HEK293 (cell line): ENCODE measurements at regions not wholly inside any gene's neighbourhood (a gene's known extent, or its start where the extent isn't known, plus 50 kb on each side); places are given as distances from the start of the nearest gene placed in this dataset.
A peak's percentile ranks its signal among the peaks of the same experiment; 100 is the strongest.

Source experiments
- CTCF ChIP-seq: fragments of 450-650 bp; formaldehyde crosslinking; IDR thresholded peaks from 2 replicates; pipeline ENCODE4 v1.5.1; 2016; ENCODE audit warnings: missing biosample characterization, missing genetic modification characterization
- HOXA7 ChIP-seq: sonication (generic); formaldehyde crosslinking; IDR thresholded peaks from 2 replicates; pipeline ENCODE4 v1.8.1; 2022; ENCODE audit warnings: missing genetic modification reagents, borderline replicate concordance
- IKZF3 ChIP-seq: fragments of 450-650 bp; IDR thresholded peaks from 2 replicates; pipeline ENCODE4 v1.5.0; 2018; ENCODE audit warnings: missing biosample characterization, mild to moderate bottlenecking, missing genetic modification characterization, moderate library complexity
- KLF10 ChIP-seq: fragments of 450-650 bp; IDR thresholded peaks from 2 replicates; pipeline ENCODE4 v1.5.1; 2018; ENCODE audit warnings: missing biosample characterization, mild to moderate bottlenecking, missing genetic modification characterization
- KLF16 ChIP-seq: fragments of 450-650 bp; formaldehyde crosslinking; IDR thresholded peaks from 2 replicates; pipeline ENCODE4 v1.5.1; 2017; ENCODE audit warnings: missing biosample characterization, missing genetic modification characterization
- SALL2 ChIP-seq: fragments of 450-650 bp; formaldehyde crosslinking; IDR thresholded peaks from 2 replicates; pipeline ENCODE4 v1.5.0; 2017; ENCODE audit warnings: missing biosample characterization, mild to moderate bottlenecking, missing genetic modification characterization, borderline replicate concordance
- YY2 ChIP-seq: fragments of 450-650 bp; formaldehyde crosslinking; IDR thresholded peaks from 2 replicates; pipeline ENCODE4 v1.5.1; 2016; ENCODE audit warnings: missing biosample characterization, missing genetic modification characterization
- ZBTB7A ChIP-seq: fragments of 450-650 bp; formaldehyde crosslinking; IDR thresholded peaks from 2 replicates; pipeline ENCODE4 v1.5.1; 2016; ENCODE audit warnings: low read depth, missing biosample characterization, missing genetic modification characterization
- ZFP41 ChIP-seq: fragments of 450-650 bp; formaldehyde crosslinking; IDR thresholded peaks from 2 replicates; pipeline ENCODE4 v1.5.1; 2016; ENCODE audit warnings: missing biosample characterization, missing genetic modification characterization, borderline replicate concordance
- ZNF146 ChIP-seq: fragments of 450-650 bp; formaldehyde crosslinking; IDR thresholded peaks from 2 replicates; pipeline ENCODE4 v1.5.1; 2016; ENCODE audit warnings: missing biosample characterization, missing genetic modification characterization
- ZNF19 ChIP-seq: fragments of 450-650 bp; formaldehyde crosslinking; IDR thresholded peaks from 2 replicates; pipeline ENCODE4; 2016; ENCODE audit warnings: missing biosample characterization, missing genetic modification characterization, low read depth
- ZNF211 ChIP-seq: fragments of 450-650 bp; formaldehyde crosslinking; IDR thresholded peaks from 2 replicates; pipeline ENCODE4 v1.5.1; 2016; ENCODE audit warnings: low read depth, missing biosample characterization, missing genetic modification characterization
- ZNF23 ChIP-seq: fragments of 450-650 bp; formaldehyde crosslinking; IDR thresholded peaks from 2 replicates; pipeline ENCODE4 v1.5.1; 2016; ENCODE audit warnings: missing biosample characterization, missing genetic modification characterization, borderline replicate concordance
- ZNF302 ChIP-seq: fragments of 450-650 bp; formaldehyde crosslinking; IDR thresholded peaks from 2 replicates; pipeline ENCODE4 v1.5.1; 2016; ENCODE audit warnings: missing biosample characterization, missing genetic modification characterization, low read depth
- ZNF404 ChIP-seq: fragments of 450-650 bp; formaldehyde crosslinking; IDR thresholded peaks from 2 replicates; pipeline ENCODE4 v1.5.1; 2017; ENCODE audit warnings: missing biosample characterization, missing genetic modification characterization
- ZNF416 ChIP-seq: fragments of 450-650 bp; formaldehyde crosslinking; IDR thresholded peaks from 2 replicates; pipeline ENCODE4 v1.5.1; 2016; ENCODE audit warnings: missing biosample characterization, missing genetic modification characterization
- ZNF423 ChIP-seq: fragments of 450-650 bp; formaldehyde crosslinking; IDR thresholded peaks from 2 replicates; pipeline ENCODE4 v1.5.1; 2016; ENCODE audit warnings: missing biosample characterization, missing genetic modification characterization
- ZNF514 ChIP-seq: fragments of 450-650 bp; formaldehyde crosslinking; IDR thresholded peaks from 2 replicates; pipeline ENCODE4 v1.5.1; 2016; ENCODE audit warnings: missing biosample characterization, missing genetic modification characterization
- ZNF585B ChIP-seq: fragments of 450-650 bp; formaldehyde crosslinking; IDR thresholded peaks from 2 replicates; pipeline ENCODE4 v1.5.1; 2016; ENCODE audit warnings: missing biosample characterization, missing genetic modification characterization
- ZNF600 ChIP-seq: fragments of 450-650 bp; formaldehyde crosslinking; IDR thresholded peaks from 2 replicates; pipeline ENCODE4 v1.5.1; 2016; ENCODE audit warnings: missing biosample characterization, missing genetic modification characterization
- ZNF660 ChIP-seq: fragments of 450-650 bp; IDR thresholded peaks from 2 replicates; pipeline ENCODE4 v1.5.1; 2018; ENCODE audit warnings: missing biosample characterization, mild to moderate bottlenecking, missing genetic modification characterization
- ZNF670 ChIP-seq: fragments of 450-650 bp; formaldehyde crosslinking; IDR thresholded peaks from 2 replicates; pipeline ENCODE4 v1.5.1; 2016; ENCODE audit warnings: missing biosample characterization, missing genetic modification characterization, low read depth
- ZNF677 ChIP-seq: fragments of 450-650 bp; IDR thresholded peaks from 2 replicates; pipeline ENCODE4 v1.5.0; 2018; ENCODE audit warnings: missing biosample characterization, mild to moderate bottlenecking, missing genetic modification characterization, moderate library complexity
- ZNF692 ChIP-seq: fragments of 450-650 bp; formaldehyde crosslinking; IDR thresholded peaks from 2 replicates; pipeline ENCODE4 v1.5.1; 2016; ENCODE audit warnings: missing biosample characterization, missing genetic modification characterization
- ZNF704 ChIP-seq: fragments of 450-650 bp; formaldehyde crosslinking; IDR thresholded peaks from 2 replicates; pipeline ENCODE4 v1.5.1; 2016; ENCODE audit warnings: missing biosample characterization, missing genetic modification characterization
- ZNF791 ChIP-seq: fragments of 450-650 bp; formaldehyde crosslinking; IDR thresholded peaks from 2 replicates; pipeline ENCODE4 v1.5.1; 2016; ENCODE audit warnings: missing biosample characterization, missing genetic modification characterization
- TF ChIP-seq, protein P1 (sequence below): fragments of 450-650 bp; formaldehyde crosslinking; IDR thresholded peaks from 2 replicates; pipeline ENCODE4 v1.5.1; 2016; ENCODE audit warnings: missing biosample characterization, missing genetic modification characterization
- TF ChIP-seq, protein P2 (sequence below): fragments of 450-650 bp; formaldehyde crosslinking; IDR thresholded peaks from 2 replicates; pipeline ENCODE4 v1.5.1; 2016; ENCODE audit warnings: missing biosample characterization, missing genetic modification characterization, low read depth
- TF ChIP-seq, protein P3 (sequence below): fragments of 450-650 bp; formaldehyde crosslinking; IDR thresholded peaks from 2 replicates; pipeline ENCODE4 v1.5.1; 2016; ENCODE audit warnings: missing biosample characterization, missing genetic modification characterization

- peak; percentile 87 for TF ChIP-seq KLF16
- peak; percentile 94 for TF ChIP-seq KLF10 (tag by site-specific recombination)
- TF ChIP-seq ZNF423 (tag by site-specific recombination) = no peak
- TF ChIP-seq ZNF600 (tag by site-specific recombination) = no peak
- TF ChIP-seq SALL2 (tag by site-specific recombination) = no peak
- TF ChIP-seq ZNF23 (tag by site-specific recombination) = no peak
- TF ChIP-seq, protein P1, sequence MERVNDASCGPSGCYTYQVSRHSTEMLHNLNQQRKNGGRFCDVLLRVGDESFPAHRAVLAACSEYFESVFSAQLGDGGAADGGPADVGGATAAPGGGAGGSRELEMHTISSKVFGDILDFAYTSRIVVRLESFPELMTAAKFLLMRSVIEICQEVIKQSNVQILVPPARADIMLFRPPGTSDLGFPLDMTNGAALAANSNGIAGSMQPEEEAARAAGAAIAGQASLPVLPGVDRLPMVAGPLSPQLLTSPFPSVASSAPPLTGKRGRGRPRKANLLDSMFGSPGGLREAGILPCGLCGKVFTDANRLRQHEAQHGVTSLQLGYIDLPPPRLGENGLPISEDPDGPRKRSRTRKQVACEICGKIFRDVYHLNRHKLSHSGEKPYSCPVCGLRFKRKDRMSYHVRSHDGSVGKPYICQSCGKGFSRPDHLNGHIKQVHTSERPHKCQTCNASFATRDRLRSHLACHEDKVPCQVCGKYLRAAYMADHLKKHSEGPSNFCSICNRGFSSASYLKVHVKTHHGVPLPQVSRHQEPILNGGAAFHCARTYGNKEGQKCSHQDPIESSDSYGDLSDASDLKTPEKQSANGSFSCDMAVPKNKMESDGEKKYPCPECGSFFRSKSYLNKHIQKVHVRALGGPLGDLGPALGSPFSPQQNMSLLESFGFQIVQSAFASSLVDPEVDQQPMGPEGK (tag by site-specific recombination) = peak; percentile 97
- peak; percentile 97 for TF ChIP-seq ZNF660 (tag by site-specific recombination)
- TF ChIP-seq ZNF677 (tag by site-specific recombination) = no peak
- TF ChIP-seq ZNF514 (tag by site-specific recombination) = no peak
- no peak for TF ChIP-seq ZNF791 (tag by site-specific recombination)
- TF ChIP-seq ZBTB7A (tag by site-specific recombination) = no peak
- no peak for TF ChIP-seq ZNF416 (tag by site-specific recombination)
- peak; percentile 83 for TF ChIP-seq ZNF692
- TF ChIP-seq, protein P2, sequence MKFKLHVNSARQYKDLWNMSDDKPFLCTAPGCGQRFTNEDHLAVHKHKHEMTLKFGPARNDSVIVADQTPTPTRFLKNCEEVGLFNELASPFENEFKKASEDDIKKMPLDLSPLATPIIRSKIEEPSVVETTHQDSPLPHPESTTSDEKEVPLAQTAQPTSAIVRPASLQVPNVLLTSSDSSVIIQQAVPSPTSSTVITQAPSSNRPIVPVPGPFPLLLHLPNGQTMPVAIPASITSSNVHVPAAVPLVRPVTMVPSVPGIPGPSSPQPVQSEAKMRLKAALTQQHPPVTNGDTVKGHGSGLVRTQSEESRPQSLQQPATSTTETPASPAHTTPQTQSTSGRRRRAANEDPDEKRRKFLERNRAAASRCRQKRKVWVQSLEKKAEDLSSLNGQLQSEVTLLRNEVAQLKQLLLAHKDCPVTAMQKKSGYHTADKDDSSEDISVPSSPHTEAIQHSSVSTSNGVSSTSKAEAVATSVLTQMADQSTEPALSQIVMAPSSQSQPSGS (tag by site-specific recombination) = peak; percentile 87
- TF ChIP-seq, protein P3, sequence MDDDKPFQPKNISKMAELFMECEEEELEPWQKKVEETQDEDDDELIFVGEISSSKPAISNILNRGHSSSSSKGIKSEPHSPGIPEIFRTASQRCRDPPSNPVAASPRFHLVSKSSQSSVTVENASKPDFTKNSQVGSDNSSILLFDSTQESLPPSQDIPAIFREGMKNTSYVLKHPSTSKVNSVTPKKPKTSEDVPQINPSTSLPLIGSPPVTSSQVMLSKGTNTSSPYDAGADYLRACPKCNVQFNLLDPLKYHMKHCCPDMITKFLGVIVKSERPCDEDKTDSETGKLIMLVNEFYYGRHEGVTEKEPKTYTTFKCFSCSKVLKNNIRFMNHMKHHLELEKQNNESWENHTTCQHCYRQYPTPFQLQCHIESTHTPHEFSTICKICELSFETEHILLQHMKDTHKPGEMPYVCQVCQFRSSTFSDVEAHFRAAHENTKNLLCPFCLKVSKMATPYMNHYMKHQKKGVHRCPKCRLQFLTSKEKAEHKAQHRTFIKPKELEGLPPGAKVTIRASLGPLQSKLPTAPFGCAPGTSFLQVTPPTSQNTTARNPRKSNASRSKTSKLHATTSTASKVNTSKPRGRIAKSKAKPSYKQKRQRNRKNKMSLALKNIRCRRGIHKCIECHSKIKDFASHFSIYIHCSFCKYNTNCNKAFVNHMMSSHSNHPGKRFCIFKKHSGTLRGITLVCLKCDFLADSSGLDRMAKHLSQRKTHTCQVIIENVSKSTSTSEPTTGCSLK (tag by site-specific recombination) = no peak
- peak; percentile 18; the same call in 1 of the 2 replicates for TF ChIP-seq ZNF19
- peak; percentile 97 for TF ChIP-seq IKZF3 (tag by site-specific recombination)
- TF ChIP-seq CTCF (tag by site-specific recombination) = no peak; the same call in 1 of the 2 replicates
- no peak for TF ChIP-seq ZNF704
- no peak for TF ChIP-seq ZNF404 (tag by site-specific recombination)
- TF ChIP-seq ZNF585B (tag by site-specific recombination) = no peak
- TF ChIP-seq ZNF670 (tag by site-specific recombination) = no peak
- TF ChIP-seq HOXA7 (CRISPR knock-in tag) = no peak
- TF ChIP-seq ZNF211 (tag by site-specific recombination) = no peak
- 0 out of 2 replicates have a peak, but pooled peaks have one; percentile 43 for TF ChIP-seq ZNF302 (tag by site-specific recombination)
- no peak for TF ChIP-seq ZNF146 (tag by site-specific recombination)
- TF ChIP-seq YY2 (tag by site-specific recombination) = no peak
- TF ChIP-seq ZFP41 (tag by site-specific recombination) = no peak
Observed at GRCh38 chr6:43926634-43927531, 156.9 kb downstream of the VEGFA start (continued).
